Sigmoid colon (tissue), 6 donors: ENCODE measurements at regions not wholly inside any gene's neighbourhood (a gene's known extent, or its start where the extent isn't known, plus 50 kb on each side); places are given as distances from the start of the nearest gene placed in this dataset.

Experiments
- DNase-seq: peaks from one replicate; pipeline ENCODE4 v3.0.0-alpha.2; 2019
- H3K27ac ChIP-seq, 4 donors: fragments of 200-600 bp; sonication (generic); one replicate each; pipeline ENCODE4 v1.5.1; 2016 to 2019; ENCODE audit warnings: mild to moderate bottlenecking in 1 of 4
- H3K27me3 ChIP-seq, 3 donors: fragments of 200-600 bp; sonication (generic); one replicate each; pipeline ENCODE4 v1.5.1; 2019; ENCODE audit warnings: mild to moderate bottlenecking in 1 of 3
- H3K36me3 ChIP-seq, 4 donors: fragments of 200-600 bp; sonication (generic); one replicate each; pipeline ENCODE4 v1.5.1; 2016 to 2019
- H3K4me1 ChIP-seq, 4 donors: fragments of 200-600 bp; sonication (generic); one replicate each; pipeline ENCODE4 v1.5.1; 2017 to 2019
- H3K4me3 ChIP-seq, 4 donors: fragments of 200-600 bp; sonication (generic); one replicate each; pipeline ENCODE4 v1.5.1; 2017 to 2019; ENCODE audit warnings: mild to moderate bottlenecking in 2 of 4, moderate library complexity in 1 of 4
- H3K9me3 ChIP-seq, 4 donors: fragments of 200-600 bp in 3 of 4; sonication (generic) in 3 of 4; one replicate each; pipeline versions ENCODE4 v1.5.1 to v1.6.1; 2013 to 2019
- CTCF ChIP-seq, 4 experiments: fragments of 450-650 bp in 3 of 4; fragments of 200-600 bp in 1 of 4; IDR thresholded peaks; one replicate each; pipeline ENCODE4 v1.5.1; 2016 to 2019; ENCODE audit warnings: antibody characterized with exemption in 4 of 4, mild to moderate bottlenecking in 3 of 4, moderate library complexity in 2 of 4
- EP300 ChIP-seq, 4 donors: sonication (generic); formaldehyde crosslinking; IDR thresholded peaks; one replicate each; pipeline ENCODE4 v1.6.1; 2017; ENCODE audit warnings: antibody characterized with exemption in 4 of 4
- POLR2A ChIP-seq, 2 donors: fragments of 450-650 bp; IDR thresholded peaks; one replicate each; pipeline ENCODE4 v1.6.1; 2016; ENCODE audit warnings: antibody characterized with exemption in 2 of 2, mild to moderate bottlenecking in 2 of 2, moderate library complexity in 2 of 2
- POLR2AphosphoS5 ChIP-seq, 4 donors: sonication (generic); formaldehyde crosslinking; IDR thresholded peaks; one replicate each; pipeline ENCODE4 v1.6.1; 2017; ENCODE audit warnings: antibody characterized with exemption in 4 of 4
- WGBS, 2 donors: extraction: QIAGEN DNeasy Blood & Tissue Kit; methylation state at CpG; one replicate each; pipeline ENCODE4 v1.1.7; 2013; 5-methylcytosine and 5-hydroxymethylcytosine counted together
- intact Hi-C: fragments of 100-400 bp; cut with DNase I; formaldehyde crosslinking; loops from one replicate; pipeline ENCODE4 v1.15.1; 2023
- donor health status: healthy with polysubstance abuse.
- donor health status: healthy.

GRCh38 chr1:113192980-113193379, 120.0 kb downstream of the LRIG2 start:
- TF ChIP-seq POLR2A (IDR thresholded peaks at IDR 0.05) (no peak), POLR2AphosphoS5 (IDR thresholded peaks at IDR 0.05) (no peak), CTCF (IDR thresholded peaks at IDR 0.05) (no peak), EP300 (IDR thresholded peaks at IDR 0.05) (no peak)

GRCh38 chr1:113194846-113195830, 122.1 kb downstream of the LRIG2 start:
- H3K36me3 ChIP-seq = no peaks in the 10 kb centered on the region
- no peak for DNase-seq
- H3K27me3 ChIP-seq = no peaks in the 10 kb centered on the region
- WGBS, 2 donors = 73 to 81% methylated on average over 18 of the region's 18 CpGs
- intact Hi-C loops = no loop called here
- H3K4me3 ChIP-seq = no peak overlapping the region
- H3K9me3 ChIP-seq = no peaks in the 10 kb centered on the region
- no peak overlapping the region for H3K27ac ChIP-seq
- TF ChIP-seq POLR2AphosphoS5 (IDR thresholded peaks at IDR 0.05) = no peak
- TF ChIP-seq POLR2A (IDR thresholded peaks at IDR 0.05) = no peak
- no peak for TF ChIP-seq CTCF (IDR thresholded peaks at IDR 0.05)
- no peak for TF ChIP-seq EP300 (IDR thresholded peaks at IDR 0.05)
- H3K4me1 ChIP-seq = peaks cover 0 to 7% (median 3%) of the 10 kb centered on the region in 4 donors

More at GRCh38 chr1:113192980-113193379, 120.0 kb downstream of the LRIG2 start:
- Histone ChIP-seq H3K36me3 (no peaks in the 10 kb centered on the region), H3K27ac (no peak overlapping the region), H3K4me1 (peaks cover 0 to 5% (median 2%) of the 10 kb centered on the region in 4 donors), H3K27me3 (no peaks in the 10 kb centered on the region), H3K9me3 (no peaks in the 10 kb centered on the region), H3K4me3 (no peak overlapping the region)
- intact Hi-C loops = no loop called here
- 89 to 93% methylated on average over 1 of the region's 1 CpG for whole genome bisulfite sequencing, 2 donors
- DNase-seq = no peak

GRCh38 chr1:113197719-113198330, 124.8 kb downstream of the LRIG2 start:
- no peak overlapping the region for H3K27ac ChIP-seq
- H3K4me1 ChIP-seq = peaks cover 0 to 7% (median 3%) of the 10 kb centered on the region in 4 donors
- TF ChIP-seq CTCF (IDR thresholded peaks at IDR 0.05) (no peak), POLR2A (IDR thresholded peaks at IDR 0.05) (no peak), EP300 (IDR thresholded peaks at IDR 0.05) (no peak), POLR2AphosphoS5 (IDR thresholded peaks at IDR 0.05) (no peak)
- H3K27me3 ChIP-seq = no peaks in the 10 kb centered on the region
- WGBS, 2 donors = 63 to 73% methylated on average over 13 of the region's 13 CpGs
- intact Hi-C loops = no loop called here
- no peaks in the 10 kb centered on the region for H3K9me3 ChIP-seq
- no peaks in the 10 kb centered on the region for H3K36me3 ChIP-seq
- H3K4me3 ChIP-seq = no peak overlapping the region
- DNase-seq = no peak

- H3K4me3 ChIP-seq = no peak overlapping the region
- 97% methylated on average over 24 of the region's 24 CpGs for WGBS, 2 donors
- no peak for DNase-seq
- H3K9me3 ChIP-seq = no peaks in the 10 kb centered on the region
- H3K4me1 ChIP-seq = peaks cover 0 to 7% (median 3%) of the 10 kb centered on the region in 4 donors
- TF ChIP-seq EP300 (IDR thresholded peaks at IDR 0.05) = no peak
- TF ChIP-seq POLR2A (IDR thresholded peaks at IDR 0.05) = no peak
- no peak for TF ChIP-seq POLR2AphosphoS5 (IDR thresholded peaks at IDR 0.05)
- TF ChIP-seq CTCF (IDR thresholded peaks at IDR 0.05) = no peak
- no peaks in the 10 kb centered on the region for H3K27me3 ChIP-seq
- intact Hi-C loops = no loop called here
- H3K36me3 ChIP-seq = no peaks in the 10 kb centered on the region
- H3K27ac ChIP-seq = no peak overlapping the region
These were observed 125.8 kb downstream of the LRIG2 start for GRCh38 chr1:113198806-113199205.
